Upper lobe of right lung (tissue), 1 donor: ENCODE measurements at regions not wholly inside any gene's neighbourhood (a gene's known extent, or its start where the extent isn't known, plus 50 kb on each side); places are given as distances from the start of the nearest gene placed in this dataset.

Experiments
- ATAC-seq: fragments of 200-7000 bp; cut with Tn5 transposase; one replicate; pipeline ENCODE4 v1.9.1; 2020; ENCODE audit warnings: mild to moderate bottlenecking, moderate library complexity
- DNase-seq: peaks from one replicate; pipeline ENCODE4 v3.0.0-alpha.2; 2020
- H3K27ac ChIP-seq: fragments of 200-600 bp; one replicate; pipeline ENCODE4 v1.8.0; 2022
- H3K27me3 ChIP-seq: fragments of 200-600 bp; one replicate; pipeline ENCODE4 v1.8.0; 2022; ENCODE audit warnings: mild to moderate bottlenecking
- H3K36me3 ChIP-seq: fragments of 200-600 bp; one replicate; pipeline ENCODE4 v1.8.0; 2022
- H3K4me1 ChIP-seq: fragments of 200-600 bp; one replicate; pipeline ENCODE4 v1.8.0; 2022
- H3K4me3 ChIP-seq: fragments of 200-600 bp; one replicate; pipeline ENCODE4 v1.8.0; 2022; ENCODE audit warnings: mild to moderate bottlenecking
- H3K9me3 ChIP-seq: fragments of 200-600 bp; one replicate; pipeline ENCODE4 v1.8.0; 2022
- CTCF ChIP-seq: fragments of 200-600 bp; IDR thresholded peaks from one replicate; pipeline ENCODE4 v1.8.0; 2022; ENCODE audit warnings: antibody characterized with exemption
- intact Hi-C: fragments of 100-400 bp; cut with DNase I; formaldehyde crosslinking; loops from one replicate; pipeline ENCODE4 v1.11.0; 2022
- donor health status: DM: no; HTN: yes; CAD: no; lungs with severe emphysema.

DNA sequence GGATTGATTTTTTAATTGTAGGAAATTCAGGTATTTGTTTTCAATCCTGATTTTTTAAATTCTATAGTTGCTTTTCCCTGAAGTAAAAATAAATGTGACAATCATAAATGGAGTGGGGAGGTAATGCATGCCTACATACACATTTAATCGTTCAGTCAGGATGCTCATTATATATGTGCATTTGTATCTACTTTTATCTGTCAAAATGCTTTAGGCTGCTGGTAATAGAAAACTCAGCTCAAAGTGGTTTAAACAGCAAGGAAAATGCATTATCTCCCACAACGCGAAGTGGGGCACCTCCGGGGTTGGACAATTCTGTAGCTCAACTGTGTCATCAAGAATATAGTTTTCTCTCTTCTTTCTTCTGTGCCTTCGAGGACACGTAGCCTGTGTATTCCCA lies 116.4 kb upstream of the SASH1 start:
- Histone ChIP-seq H3K27me3 (no peaks in the 10 kb centered on the region), H3K4me3 (no peak overlapping the region), H3K27ac (no peak overlapping the region), H3K36me3 (no peaks in the 10 kb centered on the region), H3K4me1 (no peaks in the 10 kb centered on the region), H3K9me3 (no peaks in the 10 kb centered on the region)
- DNase-seq (no peak), ATAC-seq (no peak)
- TF ChIP-seq CTCF = no peak
- intact Hi-C loops = no loop called here

DNA sequence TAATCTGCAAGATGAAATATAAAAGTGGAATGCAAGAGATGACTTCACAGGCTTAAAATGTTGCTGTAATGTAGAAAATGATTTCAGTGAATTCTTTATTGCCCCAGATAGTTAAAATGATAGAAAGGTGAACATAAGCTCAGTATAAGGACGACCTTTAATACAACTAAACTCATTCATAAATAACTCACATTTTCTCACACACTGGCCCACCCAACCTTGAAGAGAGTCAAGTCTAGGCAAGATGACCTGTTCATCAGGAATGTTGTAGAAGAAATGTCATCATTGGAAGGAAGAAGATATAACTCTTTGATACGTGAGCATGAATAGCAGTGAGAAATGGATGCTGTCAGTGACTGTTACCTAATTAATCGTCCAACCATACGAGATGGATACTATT lies 111.1 kb upstream of the SASH1 start:
- no peak overlapping the region for H3K4me3 ChIP-seq
- H3K9me3 ChIP-seq = no peaks in the 10 kb centered on the region
- no peaks in the 10 kb centered on the region for H3K36me3 ChIP-seq
- no peak for ATAC-seq
- no peaks in the 10 kb centered on the region for H3K27me3 ChIP-seq
- H3K27ac ChIP-seq = no peak overlapping the region
- TF ChIP-seq CTCF = no peak
- H3K4me1 ChIP-seq = no peaks in the 10 kb centered on the region
- DNase-seq = no peak
- intact Hi-C loops = no loop called here

DNA sequence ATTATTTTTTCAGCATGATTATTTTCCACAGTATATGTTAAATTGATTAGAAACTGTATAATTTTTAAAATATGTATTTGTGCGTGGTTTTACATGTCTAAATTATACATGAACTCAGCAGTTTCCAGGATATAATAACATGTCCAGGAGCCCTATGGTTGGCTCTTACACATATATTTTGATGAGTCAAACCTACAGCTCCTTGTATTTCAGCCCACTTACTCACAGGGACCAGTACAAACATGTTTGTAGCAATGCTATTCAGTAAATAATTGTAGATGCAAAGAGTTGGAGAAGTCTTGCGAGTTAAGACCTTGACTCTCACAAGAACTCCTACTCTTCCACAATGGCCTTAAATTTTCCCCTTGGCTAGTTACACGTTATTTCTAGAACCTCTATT lies 107.2 kb upstream of the SASH1 start:
- no peaks in the 10 kb centered on the region for H3K27me3 ChIP-seq
- ATAC-seq (no peak), DNase-seq (no peak)
- intact Hi-C loops = no loop called here
- no peaks in the 10 kb centered on the region for H3K4me1 ChIP-seq
- H3K9me3 ChIP-seq = no peaks in the 10 kb centered on the region
- H3K27ac ChIP-seq = no peak overlapping the region
- no peak overlapping the region for H3K4me3 ChIP-seq
- TF ChIP-seq CTCF = no peak
- H3K36me3 ChIP-seq = no peaks in the 10 kb centered on the region

DNA sequence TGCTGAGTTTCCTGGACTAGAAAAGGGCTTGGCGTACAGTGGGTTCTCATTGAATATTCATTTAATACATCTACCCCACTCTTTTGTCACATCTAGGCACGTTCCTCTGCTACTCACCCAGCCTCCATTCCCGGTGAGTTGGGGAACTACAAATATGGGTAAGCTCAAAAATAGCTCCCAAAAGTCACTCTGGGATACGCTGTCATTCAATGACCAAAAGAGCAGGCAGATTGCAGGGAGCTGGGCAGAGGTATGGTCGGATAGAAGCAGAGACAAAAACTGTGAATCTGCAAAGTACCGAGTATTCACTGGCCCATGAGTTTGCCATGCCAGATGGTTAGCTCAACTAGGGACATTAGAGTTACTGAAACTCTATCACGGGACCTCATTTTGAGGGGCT lies 103.9 kb upstream of the SASH1 start:
- H3K4me3 ChIP-seq = no peak overlapping the region
- no peaks in the 10 kb centered on the region for H3K36me3 ChIP-seq
- DNase-seq = no peak
- H3K27me3 ChIP-seq = no peaks in the 10 kb centered on the region
- H3K27ac ChIP-seq = no peak overlapping the region
- peaks cover 3% of the 10 kb centered on the region for H3K4me1 ChIP-seq
- intact Hi-C loops = no loop called here
- H3K9me3 ChIP-seq = no peaks in the 10 kb centered on the region
- no peak for ATAC-seq
- no peak for TF ChIP-seq CTCF

- Histone ChIP-seq H3K27ac (no peak overlapping the region), H3K4me1 (peaks cover 3% of the 10 kb centered on the region), H3K9me3 (no peaks in the 10 kb centered on the region), H3K36me3 (no peaks in the 10 kb centered on the region), H3K4me3 (no peak overlapping the region), H3K27me3 (no peaks in the 10 kb centered on the region)
- intact Hi-C loops = no loop called here
- DNase-seq (no peak), ATAC-seq (no peak)
- TF ChIP-seq CTCF = no peak
Measured at GRCh38 chr6:148239215-148239614, 103.4 kb upstream of the SASH1 start.

DNA sequence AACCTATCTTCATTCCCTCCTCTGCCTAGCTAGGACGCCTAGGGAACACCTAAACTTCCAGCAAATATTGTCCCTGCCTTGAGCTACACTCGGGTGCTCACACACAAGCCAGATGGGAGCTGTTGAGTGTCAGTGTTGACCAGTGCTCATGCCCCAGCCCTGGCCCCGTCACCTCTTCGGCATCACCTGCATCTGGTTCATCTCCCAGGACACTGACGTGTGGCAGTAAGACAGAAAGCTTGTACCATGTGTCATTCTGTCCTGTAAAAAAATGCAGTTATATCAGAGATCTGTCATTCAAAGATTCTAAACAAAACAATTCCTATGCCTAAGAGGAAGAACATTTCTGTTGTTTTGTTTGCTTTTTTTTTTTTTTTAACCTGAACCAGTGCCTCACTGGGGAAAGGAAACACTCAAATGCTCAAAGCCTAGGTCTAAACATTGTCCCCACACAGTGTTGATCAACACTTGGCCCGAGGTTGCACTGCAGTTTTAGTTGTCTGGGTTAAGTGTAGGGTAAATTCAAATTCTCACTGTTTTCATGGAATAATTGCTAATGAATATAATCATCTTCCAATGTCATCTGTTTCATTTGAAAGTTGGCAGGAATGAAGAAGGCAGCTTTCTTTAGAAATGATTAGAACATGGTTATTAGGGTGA lies 102.7 kb upstream of the SASH1 start:
- DNase-seq = no peak
- Histone ChIP-seq H3K4me3 (no peak overlapping the region), H3K9me3 (no peaks in the 10 kb centered on the region), H3K27ac (no peak overlapping the region), H3K27me3 (no peaks in the 10 kb centered on the region), H3K36me3 (no peaks in the 10 kb centered on the region), H3K4me1 (peaks cover 3% of the 10 kb centered on the region)
- intact Hi-C loops = no loop called here
- TF ChIP-seq CTCF = no peak
- ATAC-seq = no peak
